Keratinocyte (primary cell): ENCODE measurements at regions not wholly inside any gene's neighbourhood (a gene's known extent, or its start where the extent isn't known, plus 50 kb on each side); places are given as distances from the start of the nearest gene placed in this dataset.

Experiments used
- DNase-seq: peaks from one replicate; pipeline ENCODE4 v3.0.0-alpha.2; 2011; ENCODE audit warnings: low read depth, missing footprints, low spot score
- FAIRE-seq: peaks from 2 replicates; lab custom pipeline; 2011; peaks lifted over from hg19 to GRCh38; lab: Jason Lieb, UNC
- H2AFZ ChIP-seq: 2 replicates; pipeline ENCODE4 v1.6.0; 2012; ENCODE audit warnings: low read length, control low read depth, inconsistent platforms; ENCODE audit not compliant: control insufficient read depth
- H3K27ac ChIP-seq: 2 replicates; pipeline ENCODE4 v1.5.1; 2011; ENCODE audit warnings: low read length; ENCODE audit not compliant: control insufficient read depth, insufficient read depth
- H3K27me3 ChIP-seq: 3 replicates; pipeline ENCODE4 v1.6.0; 2011; ENCODE audit warnings: low read length; ENCODE audit not compliant: control insufficient read depth, insufficient read depth; ENCODE audit errors: extremely low read depth
- H3K36me3 ChIP-seq, 2 experiments: 2 replicates in 1 of 2; 3 replicates in 1 of 2; pipeline ENCODE4 v1.5.1; 2011; ENCODE audit warnings: low read length in 2 of 2, mild to moderate bottlenecking in 1 of 2; ENCODE audit not compliant: control insufficient read depth in 2 of 2, insufficient read depth in 2 of 2; ENCODE audit errors: extremely low read depth in 1 of 2
- H3K4me1 ChIP-seq: 3 replicates; pipeline ENCODE4 v1.5.1; 2011; ENCODE audit warnings: low read length; ENCODE audit not compliant: control insufficient read depth, insufficient read depth; ENCODE audit errors: extremely low read depth
- H3K4me2 ChIP-seq: 3 replicates; pipeline ENCODE4 v1.6.0; 2011; ENCODE audit warnings: low read depth, low read length; ENCODE audit not compliant: control insufficient read depth, insufficient read depth; ENCODE audit errors: extremely low read depth
- H3K4me3 ChIP-seq, 3 experiments: fragments of 200-600 bp in 1 of 3; sonication (generic) in 1 of 3; 2 replicates in 2 of 3; 3 replicates in 1 of 3; pipeline ENCODE4 v1.5.1; 2011 to 2016; ENCODE audit warnings: low read length in 3 of 3, mild to moderate bottlenecking in 3 of 3, control low read depth in 2 of 3, inconsistent platforms in 1 of 3, low read depth in 1 of 3, mixed read lengths in 1 of 3, mixed run types in 1 of 3, moderate library complexity in 1 of 3; ENCODE audit not compliant: control insufficient read depth in 2 of 3, insufficient read depth in 2 of 3; ENCODE audit errors: extremely low read depth in 1 of 3
- H3K79me2 ChIP-seq: 2 replicates; pipeline ENCODE4 v1.6.0; 2012; ENCODE audit warnings: low read length; ENCODE audit not compliant: control insufficient read depth, insufficient read depth
- H3K9ac ChIP-seq: 3 replicates; pipeline ENCODE4 v1.6.0; 2011; ENCODE audit warnings: low read length; ENCODE audit not compliant: control insufficient read depth, insufficient read depth; ENCODE audit errors: extremely low read depth
- H3K9me1 ChIP-seq: 3 replicates; pipeline ENCODE4 v1.6.0; 2011; ENCODE audit warnings: low read length; ENCODE audit not compliant: control insufficient read depth, insufficient read depth; ENCODE audit errors: extremely low read depth
- H3K9me3 ChIP-seq: 2 replicates; pipeline ENCODE4 v1.5.1; 2012; ENCODE audit warnings: low read depth, low read length; ENCODE audit not compliant: control insufficient read depth
- H4K20me1 ChIP-seq: 3 replicates; pipeline ENCODE4 v1.6.0; 2011; ENCODE audit warnings: low read length; ENCODE audit not compliant: control insufficient read depth, insufficient read depth; ENCODE audit errors: extremely low read depth
- EZH2 ChIP-seq: IDR thresholded peaks from one replicate; pipeline ENCODE4 v1.6.1; 2012; ENCODE audit warnings: inconsistent platforms, mild to moderate bottlenecking, low read length, moderate library complexity
- dilution Hi-C: fragments of 300-500 bp; cut with MboI; formaldehyde crosslinking; loops from one replicate; pipeline ENCODE4 v1.7.0; 2020; ENCODE audit warnings: low sequenced_read_pairs; ENCODE audit not compliant: extremely low pct_ligation_motif_present
- TF ChIP-seq, protein P1 (sequence below), 3 experiments: IDR thresholded peaks in 1 of 3; conservative IDR thresholded peaks in 1 of 3; optimal IDR thresholded peaks in 1 of 3; 2 replicates in 2 of 3; 3 replicates in 1 of 3; pipeline versions ENCODE3 to v1.5.1; 2011; ENCODE audit warnings: low read length in 3 of 3, mild to moderate bottlenecking in 3 of 3, moderate library complexity in 2 of 3, control low read depth in 1 of 3, inconsistent platforms in 1 of 3; ENCODE audit not compliant: insufficient read depth in 2 of 3; ENCODE audit errors: extremely low read depth in 1 of 3

DNA sequence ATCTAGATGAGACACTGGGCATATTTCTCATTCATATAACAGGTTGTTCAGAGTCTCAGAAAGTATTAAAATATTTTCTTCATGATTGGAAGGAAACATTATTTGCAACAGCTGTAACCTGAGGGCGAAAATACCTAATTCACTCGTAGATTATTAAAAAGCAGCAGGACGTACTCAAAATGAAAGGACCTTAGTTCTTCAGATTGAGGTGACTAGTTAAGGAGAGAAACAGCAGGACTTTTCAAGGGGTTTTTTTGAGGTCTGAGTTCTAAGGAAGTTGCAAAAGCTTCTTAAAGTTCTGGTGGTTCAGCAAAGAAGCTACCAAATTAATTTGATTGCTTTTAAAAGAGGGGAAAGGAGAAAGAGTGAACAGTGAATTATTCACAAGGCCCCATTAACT is 174.9 kb downstream of the TMEM161B start:
- Histone ChIP-seq H4K20me1 (no peaks in the 10 kb centered on the region), H3K79me2 (no peaks in the 10 kb centered on the region), H3K27ac (no peak overlapping the region), H2AFZ (no peak overlapping the region), H3K9ac (no peak overlapping the region), H3K4me3 (no peak overlapping the region), H3K9me3 (no peaks in the 10 kb centered on the region), H3K9me1 (no peaks in the 10 kb centered on the region), H3K36me3 (no peaks in the 10 kb centered on the region), H3K4me2 (no peak overlapping the region), H3K4me1 (no peaks in the 10 kb centered on the region), H3K27me3 (no peaks in the 10 kb centered on the region)
- no peak for TF ChIP-seq EZH2
- TF ChIP-seq, protein P1, sequence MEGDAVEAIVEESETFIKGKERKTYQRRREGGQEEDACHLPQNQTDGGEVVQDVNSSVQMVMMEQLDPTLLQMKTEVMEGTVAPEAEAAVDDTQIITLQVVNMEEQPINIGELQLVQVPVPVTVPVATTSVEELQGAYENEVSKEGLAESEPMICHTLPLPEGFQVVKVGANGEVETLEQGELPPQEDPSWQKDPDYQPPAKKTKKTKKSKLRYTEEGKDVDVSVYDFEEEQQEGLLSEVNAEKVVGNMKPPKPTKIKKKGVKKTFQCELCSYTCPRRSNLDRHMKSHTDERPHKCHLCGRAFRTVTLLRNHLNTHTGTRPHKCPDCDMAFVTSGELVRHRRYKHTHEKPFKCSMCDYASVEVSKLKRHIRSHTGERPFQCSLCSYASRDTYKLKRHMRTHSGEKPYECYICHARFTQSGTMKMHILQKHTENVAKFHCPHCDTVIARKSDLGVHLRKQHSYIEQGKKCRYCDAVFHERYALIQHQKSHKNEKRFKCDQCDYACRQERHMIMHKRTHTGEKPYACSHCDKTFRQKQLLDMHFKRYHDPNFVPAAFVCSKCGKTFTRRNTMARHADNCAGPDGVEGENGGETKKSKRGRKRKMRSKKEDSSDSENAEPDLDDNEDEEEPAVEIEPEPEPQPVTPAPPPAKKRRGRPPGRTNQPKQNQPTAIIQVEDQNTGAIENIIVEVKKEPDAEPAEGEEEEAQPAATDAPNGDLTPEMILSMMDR (optimal IDR thresholded peaks at IDR 0.05 in 1 of 3, IDR thresholded peaks at IDR 0.05 in 1 of 3, conservative IDR thresholded peaks at IDR 0.05 in 1 of 3; ENCODE audit: extremely low read depth in 1 of 3, insufficient read depth in 2 of 3, low read length in 3 of 3) = no peak
- FAIRE-seq (no peak), DNase-seq (no peak)
- dilution Hi-C loops = no loop called here

DNA sequence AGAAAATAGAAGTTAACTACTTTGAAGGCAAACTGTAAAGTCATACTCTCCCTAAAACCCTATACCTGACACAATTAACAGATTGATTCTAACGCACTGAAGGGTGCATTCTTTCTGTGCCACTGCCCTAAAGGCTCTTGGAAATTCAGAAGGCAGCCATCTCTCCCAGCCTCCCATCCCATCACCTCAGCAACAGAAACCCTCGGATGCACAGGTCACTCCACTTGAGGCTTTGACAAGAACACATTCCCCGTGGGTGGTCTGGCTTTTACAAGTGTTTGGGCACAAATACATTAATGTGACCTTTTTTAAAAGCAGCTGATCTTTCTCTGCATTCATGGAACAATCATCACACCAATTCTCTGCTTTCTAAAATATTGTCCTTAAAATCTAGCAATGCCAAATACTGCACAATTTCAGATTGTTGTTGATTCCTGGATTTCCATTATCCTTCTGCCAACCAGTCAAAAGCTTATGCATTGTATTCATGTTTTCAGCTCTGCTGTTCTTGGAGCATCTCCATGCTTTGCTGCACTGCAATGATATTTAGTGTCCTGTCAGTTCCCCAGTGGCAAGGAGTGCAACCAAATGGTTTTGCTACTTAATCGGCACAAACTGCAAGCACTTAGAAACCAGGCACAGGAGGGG is 175.6 kb downstream of the TMEM161B start:
- Histone ChIP-seq H3K79me2 (no peaks in the 10 kb centered on the region), H3K27ac (no peak overlapping the region), H3K36me3 (no peaks in the 10 kb centered on the region), H3K4me3 (no peak overlapping the region), H3K4me1 (no peaks in the 10 kb centered on the region), H3K9me1 (no peaks in the 10 kb centered on the region), H3K4me2 (no peak overlapping the region), H3K27me3 (no peaks in the 10 kb centered on the region), H4K20me1 (no peaks in the 10 kb centered on the region), H3K9me3 (no peaks in the 10 kb centered on the region), H3K9ac (no peak overlapping the region), H2AFZ (no peak overlapping the region)
- TF ChIP-seq EZH2 = no peak
- TF ChIP-seq, protein P1 (optimal IDR thresholded peaks at IDR 0.05 in 1 of 3, IDR thresholded peaks at IDR 0.05 in 1 of 3, conservative IDR thresholded peaks at IDR 0.05 in 1 of 3; ENCODE audit: extremely low read depth in 1 of 3, insufficient read depth in 2 of 3, low read length in 3 of 3) = no peak
- DNase-seq (no peak), FAIRE-seq (no peak)
- dilution Hi-C loops = no loop called here
